ENCODE measurements at regions not wholly inside any gene's neighbourhood (a gene's known extent, or its start where the extent isn't known, plus 50 kb on each side); places are given as distances from the start of the nearest gene placed in this dataset.
"Not testable (repeated sequence)": the region's sequence is repeated elsewhere in the genome, so short reads cannot be mapped to it uniquely, and the experiment has no call there.

- H3K4me3 ChIP-seq (ENCODE audit: low read length): no peak overlapping the region
- no peak for TF ChIP-seq CTCF (IDR thresholded peaks at IDR 0.05; ENCODE audit: insufficient read depth, low read depth, low read length, missing control alignments)
- no peak for DNase-seq (ENCODE audit: low read depth)
Measured at GRCh38 chrX:127177966-127178365, 358.4 kb downstream of the PRR32 start.

- no peak overlapping the region for H3K4me3 ChIP-seq (ENCODE audit: low read length)
- TF ChIP-seq CTCF (IDR thresholded peaks at IDR 0.05; ENCODE audit: insufficient read depth, low read depth, low read length, missing control alignments): no peak
- no peak for DNase-seq (ENCODE audit: low read depth)
Measured at GRCh38 chrX:127187095-127187494, 367.6 kb downstream of the PRR32 start.

DNA sequence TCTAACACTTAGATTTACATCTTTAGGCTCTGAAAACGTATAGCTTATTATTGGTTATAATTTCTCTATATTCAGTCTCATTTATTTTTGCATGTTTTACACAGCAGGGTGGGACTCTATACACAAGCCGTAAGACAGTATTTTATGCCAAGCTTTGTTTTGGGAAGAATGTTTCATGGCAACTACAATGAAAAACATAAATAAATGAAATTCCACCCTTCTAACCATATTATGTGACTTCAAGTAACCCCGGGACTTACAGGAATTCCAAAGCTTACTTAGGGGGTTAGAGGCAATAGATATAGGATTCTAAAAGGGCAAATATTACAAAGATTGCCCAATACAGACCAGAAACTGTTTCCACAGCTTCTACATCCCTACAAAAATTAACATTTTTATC lies 370.9 kb downstream of the PRR32 start:
- H3K4me3 ChIP-seq (ENCODE audit: low read length): no peak overlapping the region
- TF ChIP-seq CTCF (IDR thresholded peaks at IDR 0.05; ENCODE audit: insufficient read depth, low read depth, low read length, missing control alignments): no peak
- DNase-seq (ENCODE audit: low read depth): no peak

- no peak overlapping the region for H3K4me3 ChIP-seq (ENCODE audit: low read length)
- TF ChIP-seq CTCF (IDR thresholded peaks at IDR 0.05; ENCODE audit: insufficient read depth, low read depth, low read length, missing control alignments): no peak
- no peak for DNase-seq (ENCODE audit: low read depth)
Measured at GRCh38 chrX:127207326-127207725, 387.8 kb downstream of the PRR32 start.

DNA sequence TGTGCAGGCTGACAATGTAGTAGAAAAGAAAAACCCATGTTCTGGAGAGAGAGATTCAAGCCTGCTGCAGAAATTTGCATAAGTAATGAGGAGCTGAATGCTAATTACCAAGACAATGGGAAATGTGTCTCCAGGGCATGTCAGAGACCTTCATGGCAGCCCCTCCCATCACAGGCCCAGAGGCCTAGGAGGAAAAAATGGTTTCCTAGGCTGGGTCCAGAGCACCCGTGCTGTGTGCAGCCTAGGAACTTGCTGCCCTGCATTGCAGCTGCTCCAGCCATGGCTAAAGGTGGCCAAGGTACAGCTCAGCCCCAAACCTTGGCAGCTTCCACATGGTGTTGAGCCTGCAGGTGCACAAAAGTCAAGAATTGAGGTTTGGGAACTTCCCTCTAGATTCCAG lies 402.3 kb downstream of the PRR32 start:
- not testable (repeated sequence) for H3K4me3 ChIP-seq (ENCODE audit: low read length); DNase-seq (ENCODE audit: low read depth)

GRCh38 chrX:127243654-127244053 lies 424.1 kb downstream of the PRR32 start:
- no peak overlapping the region for H3K4me3 ChIP-seq (ENCODE audit: low read length)
- DNase-seq (ENCODE audit: low read depth): no peak
- no peak for TF ChIP-seq CTCF (IDR thresholded peaks at IDR 0.05; ENCODE audit: insufficient read depth, low read depth, low read length, missing control alignments)

DNA sequence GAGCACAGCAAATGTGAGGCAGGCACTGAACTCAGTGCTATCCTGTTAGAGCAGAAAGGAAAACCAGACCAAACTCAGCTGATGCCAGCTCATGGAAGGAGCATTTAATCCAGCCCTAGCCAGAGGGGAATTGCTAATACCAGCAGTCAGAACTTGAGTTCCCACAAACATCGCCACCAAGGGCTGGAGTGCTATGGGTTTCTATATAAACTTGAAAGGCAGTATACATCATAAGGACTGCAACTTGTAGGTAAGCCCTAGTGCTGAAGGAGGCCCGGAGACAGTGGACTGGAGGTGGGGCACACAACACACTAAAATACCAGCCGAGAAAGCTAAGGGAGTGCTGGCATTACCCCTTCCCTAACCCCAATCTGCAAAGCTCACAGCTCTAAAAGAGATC lies 440.2 kb downstream of the PRR32 start:
- no peak for TF ChIP-seq CTCF (IDR thresholded peaks at IDR 0.05; ENCODE audit: insufficient read depth, low read depth, low read length, missing control alignments)
- no peak overlapping the region for H3K4me3 ChIP-seq (ENCODE audit: low read length)
- peak; percentile 6 for DNase-seq (ENCODE audit: low read depth)

DNA sequence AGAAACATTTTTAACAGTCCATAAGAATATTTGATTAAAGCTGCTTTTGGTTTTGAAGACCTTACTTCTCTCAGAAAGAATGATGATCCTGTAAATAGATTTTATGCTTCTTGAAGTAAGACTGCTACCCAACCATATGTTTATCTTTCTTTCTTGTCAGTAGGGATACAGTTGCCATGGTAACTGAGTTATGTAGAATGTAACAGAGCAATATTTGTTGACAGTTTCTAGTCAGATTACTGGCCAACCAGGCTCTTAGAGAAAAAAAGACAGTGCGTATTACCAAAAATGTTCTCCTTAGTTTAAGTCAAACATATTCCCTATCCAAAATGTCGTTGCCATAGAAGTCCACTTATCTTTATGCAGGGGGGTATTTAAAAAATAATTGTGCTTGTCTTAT lies 456.8 kb downstream of the PRR32 start:
- H3K4me3 ChIP-seq (ENCODE audit: low read length): no peak overlapping the region
- no peak for DNase-seq (ENCODE audit: low read depth)
- no peak for TF ChIP-seq CTCF (IDR thresholded peaks at IDR 0.05; ENCODE audit: insufficient read depth, low read depth, low read length, missing control alignments)

All from epithelial cell of esophagus (primary cell).